K562 (cell line): ENCODE measurements at regions not wholly inside any gene's neighbourhood (a gene's known extent, or its start where the extent isn't known, plus 50 kb on each side); places are given as distances from the start of the nearest gene placed in this dataset.

Source experiments
- BRCA1 ChIP-seq, 2 experiments: fragments of 450-650 bp in 1 of 2; sonication (generic) in 1 of 2; formaldehyde crosslinking in 1 of 2; IDR thresholded peaks; 2 replicates each; pipeline versions ENCODE4 v1.5.0 to v1.6.1; 2017 to 2020; ENCODE audit warnings: mild to moderate bottlenecking in 1 of 2, missing genetic modification reagents in 1 of 2
- KDM5B ChIP-seq: fragments of 200-600 bp; sonication (generic); IDR thresholded peaks from 2 replicates; pipeline ENCODE4 v1.6.1; 2012; ENCODE audit warnings: low read depth, mild to moderate bottlenecking, moderate library complexity, low read length, control low read depth, inconsistent platforms; ENCODE audit not compliant: insufficient replicate concordance
- MAX ChIP-seq: sonication (generic); formaldehyde crosslinking; IDR thresholded peaks from 2 replicates; pipeline ENCODE4 v1.9.0; 2022; ENCODE audit warnings: mild to moderate bottlenecking, missing genetic modification reagents
- MYC ChIP-seq, 2 experiments: fragments of 250-450 bp in 1 of 2; sonication (Bioruptor Pico) in 1 of 2; IDR thresholded peaks; 2 replicates each; pipeline versions ENCODE4 v1.5.1 to v1.6.1; 2012 to 2021; ENCODE audit warnings: low read depth in 2 of 2, borderline replicate concordance in 1 of 2, improper control_type of control experiment in 1 of 2, low read length in 1 of 2, mild to moderate bottlenecking in 1 of 2, moderate library complexity in 1 of 2
- RBM14 ChIP-seq: fragments of 200-400 bp; formaldehyde crosslinking; IDR thresholded peaks from 2 replicates; pipeline ENCODE4 v1.6.1; 2018; ENCODE audit warnings: low read depth, mild to moderate bottlenecking, low read length, moderate library complexity, borderline replicate concordance; ENCODE audit not compliant: insufficient read depth
- TF ChIP-seq, protein P1 (sequence below): fragments of 250-450 bp; sonication (Bioruptor Pico); IDR thresholded peaks from 2 replicates; pipeline ENCODE4 v1.8.0; 2022; ENCODE audit warnings: moderate library complexity, mild to moderate bottlenecking, inconsistent platforms
- TF ChIP-seq, protein P2 (sequence below): fragments of 250-450 bp; sonication (Bioruptor Pico); IDR thresholded peaks from 2 replicates; pipeline ENCODE4 v1.9.0; 2021; ENCODE audit warnings: mild to moderate bottlenecking
- TF ChIP-seq, protein P3 (sequence below), 2 experiments: fragments of 450-650 bp in 1 of 2; sonication (generic) in 1 of 2; formaldehyde crosslinking in 1 of 2; IDR thresholded peaks in 1 of 2; conservative IDR thresholded peaks in 1 of 2; 2 replicates each; pipeline versions ENCODE4 v1.6.1 to v1.8.1; 2016 to 2023; ENCODE audit warnings: mild to moderate bottlenecking in 2 of 2, moderate library complexity in 2 of 2, inconsistent platforms in 1 of 2, missing genetic modification reagents in 1 of 2

GRCh38 chr13:70694996-70695715 is 586.9 kb upstream of the KLHL1 start (continued):
- TF ChIP-seq, protein P1, sequence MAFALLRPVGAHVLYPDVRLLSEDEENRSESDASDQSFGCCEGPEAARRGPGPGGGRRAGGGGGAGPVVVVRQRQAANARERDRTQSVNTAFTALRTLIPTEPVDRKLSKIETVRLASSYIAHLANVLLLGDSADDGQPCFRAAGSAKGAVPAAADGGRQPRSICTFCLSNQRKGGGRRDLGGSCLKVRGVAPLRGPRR (CRISPR knock-in tag) = no peak
- no peak for TF ChIP-seq MYC (IDR thresholded peaks at IDR 0.05; ENCODE audit: low read depth, low read length)
- no peak for TF ChIP-seq MYC (CRISPR knock-in tag; IDR thresholded peaks at IDR 0.05; ENCODE audit: borderline replicate concordance, low read depth)
- TF ChIP-seq, protein P2, sequence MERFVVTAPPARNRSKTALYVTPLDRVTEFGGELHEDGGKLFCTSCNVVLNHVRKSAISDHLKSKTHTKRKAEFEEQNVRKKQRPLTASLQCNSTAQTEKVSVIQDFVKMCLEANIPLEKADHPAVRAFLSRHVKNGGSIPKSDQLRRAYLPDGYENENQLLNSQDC (CRISPR knock-in tag) = no peak
- TF ChIP-seq BRCA1 (IDR thresholded peaks at IDR 0.05) = no peak
- no peak for TF ChIP-seq BRCA1 (CRISPR knock-in tag; IDR thresholded peaks at IDR 0.05)
- TF ChIP-seq RBM14 = no peak
- no peak for TF ChIP-seq MAX
- TF ChIP-seq KDM5B = no peak
- TF ChIP-seq, protein P3, sequence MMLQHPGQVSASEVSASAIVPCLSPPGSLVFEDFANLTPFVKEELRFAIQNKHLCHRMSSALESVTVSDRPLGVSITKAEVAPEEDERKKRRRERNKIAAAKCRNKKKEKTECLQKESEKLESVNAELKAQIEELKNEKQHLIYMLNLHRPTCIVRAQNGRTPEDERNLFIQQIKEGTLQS (IDR thresholded peaks at IDR 0.05) = no peak
- TF ChIP-seq, protein P3 (CRISPR knock-in tag; conservative IDR thresholded peaks at IDR 0.05) = no peak
